Erythroblast (primary cell): ENCODE measurements at regions not wholly inside any gene's neighbourhood (a gene's known extent, or its start where the extent isn't known, plus 50 kb on each side); places are given as distances from the start of the nearest gene placed in this dataset.
A peak's percentile ranks its signal among the peaks of the same experiment; 100 is the strongest.

ENCODE experiments used
- GATA1 ChIP-seq: IDR thresholded peaks from 2 replicates; pipeline ENCODE4 v1.6.1; 2011; ENCODE audit warnings: low read depth, mild to moderate bottlenecking, control low read depth, low read length, moderate library complexity
- POLR2A ChIP-seq: IDR thresholded peaks from 2 replicates; pipeline ENCODE4 v1.6.1; 2011; ENCODE audit warnings: mild to moderate bottlenecking, low read length

GRCh38 chr7:138352570-138353461, 107.2 kb upstream of the TRIM24 start:
- TF ChIP-seq POLR2A (peak; percentile 79), GATA1 (peak; percentile 97)
